ENCODE measurements at regions not wholly inside any gene's neighbourhood (a gene's known extent, or its start where the extent isn't known, plus 50 kb on each side); places are given as distances from the start of the nearest gene placed in this dataset.

DNA sequence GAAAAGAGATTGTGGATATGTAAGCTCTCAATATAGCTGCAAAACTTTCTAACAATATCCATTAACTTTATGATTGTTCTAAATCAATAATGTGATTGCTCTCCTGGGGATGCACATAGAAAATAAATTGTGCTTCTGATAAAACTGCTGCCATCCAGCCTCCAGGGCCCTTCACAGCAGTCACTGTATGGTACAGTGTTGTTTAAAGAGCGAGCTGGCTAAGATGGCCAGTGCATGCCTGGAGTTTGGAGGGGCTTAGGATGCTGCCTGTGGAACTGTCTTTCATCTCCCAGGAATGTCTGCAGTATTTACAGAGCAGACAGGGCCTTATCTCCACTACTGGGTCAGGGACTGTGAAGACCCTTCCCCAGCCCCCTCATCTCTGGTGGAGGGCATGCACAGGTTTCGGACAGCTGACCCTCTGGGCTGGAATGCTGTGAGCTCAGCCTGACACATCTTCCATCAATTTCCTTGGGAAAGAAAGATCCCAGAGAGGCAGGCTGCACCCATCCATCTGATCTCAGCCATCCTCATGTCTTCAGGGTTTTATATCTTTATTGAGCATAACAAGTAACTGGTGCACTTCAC, 137.0 kb downstream of the PLPP3 start:
- DNase-seq (ENCODE audit: low spot score) (no peak), ATAC-seq (no peak)
- no peak overlapping the region for H3K27ac Mint-ChIP-seq
- H3K4me1 Mint-ChIP-seq (ENCODE audit: low read depth in 2 of 2): no peaks in the 10 kb centered on the region
- no peaks in the 10 kb centered on the region for H3K36me3 Mint-ChIP-seq
- no peaks in the 10 kb centered on the region for H3K27me3 Mint-ChIP-seq
- H3K9me3 Mint-ChIP-seq: no peaks in the 10 kb centered on the region
- H3K4me3 Mint-ChIP-seq: no peak overlapping the region

DNA sequence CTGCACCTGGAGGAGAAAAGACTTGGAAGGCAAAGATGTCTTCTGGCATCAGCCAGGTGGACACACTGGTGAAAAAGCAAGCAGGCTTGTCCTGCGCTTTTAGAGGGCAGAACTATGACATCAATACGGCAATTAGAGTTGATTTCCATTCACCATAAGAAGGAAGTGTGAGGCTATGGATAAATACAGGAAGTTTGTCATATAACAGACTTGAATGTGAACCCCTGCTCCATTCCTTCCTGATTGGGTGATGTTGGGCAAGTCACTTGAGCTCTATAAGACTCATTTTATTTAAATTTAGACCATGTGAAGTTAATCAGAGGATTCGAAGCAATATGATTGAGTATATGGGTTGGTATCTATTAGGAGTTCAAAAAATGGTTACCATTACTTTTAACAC, 137.8 kb downstream of the PLPP3 start:
- no peak overlapping the region for H3K4me3 Mint-ChIP-seq
- no peaks in the 10 kb centered on the region for H3K36me3 Mint-ChIP-seq
- DNase-seq (ENCODE audit: low spot score): no peak
- no peaks in the 10 kb centered on the region for H3K4me1 Mint-ChIP-seq (ENCODE audit: low read depth in 2 of 2)
- no peak for ATAC-seq
- H3K9me3 Mint-ChIP-seq: no peaks in the 10 kb centered on the region
- no peak overlapping the region for H3K27ac Mint-ChIP-seq
- H3K27me3 Mint-ChIP-seq: no peaks in the 10 kb centered on the region

DNA sequence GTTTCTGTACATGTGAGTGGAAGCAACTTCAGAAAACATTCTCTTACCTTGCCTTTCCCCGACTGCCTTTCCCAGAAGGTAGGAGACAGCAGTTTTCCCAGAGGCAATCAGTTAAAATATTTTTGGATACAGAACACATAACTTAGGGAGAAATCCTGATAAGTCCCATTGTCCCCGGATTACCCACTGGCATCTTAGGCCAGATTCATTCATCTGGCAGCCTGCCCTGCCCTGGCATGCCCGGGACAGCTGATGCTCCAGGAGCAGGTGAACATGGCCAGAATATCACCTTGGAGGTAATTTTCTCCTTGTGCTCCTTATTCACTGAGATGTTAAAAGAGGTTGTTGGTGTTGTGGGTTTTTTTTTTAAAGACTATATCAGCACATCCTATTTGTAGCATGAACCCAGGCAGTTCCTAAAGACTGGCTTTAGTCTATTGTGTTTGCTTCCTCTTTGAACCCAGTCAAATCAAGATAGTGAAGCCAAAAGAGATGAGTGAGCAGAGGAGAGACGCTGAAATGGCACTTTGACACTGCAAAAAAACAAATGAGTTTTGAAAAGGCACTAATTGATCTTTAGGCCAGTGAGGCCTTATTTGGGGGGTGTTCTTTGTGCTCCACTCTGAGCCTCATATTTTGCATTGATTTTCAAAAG, 139.6 kb downstream of the PLPP3 start:
- Mint-ChIP-seq H3K4me3 (no peak overlapping the region), H3K36me3 (no peaks in the 10 kb centered on the region), H3K9me3 (no peaks in the 10 kb centered on the region), H3K4me1 (ENCODE audit: low read depth in 2 of 2) (no peaks in the 10 kb centered on the region), H3K27ac (no peak overlapping the region), H3K27me3 (no peaks in the 10 kb centered on the region)
- ATAC-seq (no peak), DNase-seq (ENCODE audit: low spot score) (no peak)

- H3K9me3 Mint-ChIP-seq: no peaks in the 10 kb centered on the region
- ATAC-seq (no peak), DNase-seq (ENCODE audit: low spot score) (no peak)
- H3K27ac Mint-ChIP-seq: no peak overlapping the region
- H3K27me3 Mint-ChIP-seq: peaks cover 0 to 4% of the 10 kb centered on the region in 2 donors
- no peaks in the 10 kb centered on the region for H3K4me1 Mint-ChIP-seq (ENCODE audit: low read depth in 2 of 2)
- no peaks in the 10 kb centered on the region for H3K36me3 Mint-ChIP-seq
- H3K4me3 Mint-ChIP-seq: no peak overlapping the region
Measured at GRCh38 chr1:56438901-56439551, 140.3 kb downstream of the PLPP3 start.

DNA sequence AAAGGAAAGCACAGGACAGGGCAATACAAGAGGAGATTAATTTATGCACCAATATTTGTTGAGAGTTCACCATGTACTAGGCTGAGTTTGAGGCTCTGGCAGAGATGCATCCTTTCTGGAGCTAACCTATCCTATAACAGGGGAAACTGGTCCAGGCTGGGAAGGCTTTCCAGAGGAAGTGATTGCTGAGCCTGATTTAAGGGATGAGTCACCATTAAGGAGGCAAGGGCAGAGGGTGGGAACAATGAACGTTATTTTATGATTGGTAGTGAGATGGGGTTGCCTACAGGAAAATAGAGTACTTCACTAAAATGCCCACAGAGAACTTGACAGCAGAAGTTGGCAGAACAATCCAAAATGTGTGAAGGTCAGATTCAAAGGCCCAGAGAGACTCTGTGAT, 141.4 kb downstream of the PLPP3 start:
- Mint-ChIP-seq H3K27me3 (peaks cover 9 to 11% of the 10 kb centered on the region in 2 donors), H3K4me1 (ENCODE audit: low read depth in 2 of 2) (no peaks in the 10 kb centered on the region), H3K27ac (no peak overlapping the region), H3K36me3 (no peaks in the 10 kb centered on the region), H3K4me3 (no peak overlapping the region), H3K9me3 (peaks cover 5% of the 10 kb centered on the region)
- DNase-seq (ENCODE audit: low spot score) (no peak), ATAC-seq (no peak)

- ATAC-seq (no peak), DNase-seq (ENCODE audit: low spot score) (no peak)
- no peaks in the 10 kb centered on the region for H3K36me3 Mint-ChIP-seq
- H3K4me1 Mint-ChIP-seq (ENCODE audit: low read depth in 2 of 2): no peaks in the 10 kb centered on the region
- H3K27ac Mint-ChIP-seq: no peak overlapping the region
- no peak overlapping the region for H3K4me3 Mint-ChIP-seq
- peaks cover 5% of the 10 kb centered on the region for H3K9me3 Mint-ChIP-seq
- H3K27me3 Mint-ChIP-seq: peaks cover 11 to 16% of the 10 kb centered on the region in 2 donors
Measured at GRCh38 chr1:56436912-56437417, 142.4 kb downstream of the PLPP3 start.

GRCh38 chr1:56436296-56436695, 143.1 kb downstream of the PLPP3 start:
- H3K4me3 Mint-ChIP-seq: no peak overlapping the region
- no peaks in the 10 kb centered on the region for H3K36me3 Mint-ChIP-seq
- no peak for DNase-seq (ENCODE audit: low spot score)
- H3K27ac Mint-ChIP-seq: no peak overlapping the region
- peaks cover 14 to 16% of the 10 kb centered on the region in 2 donors for H3K27me3 Mint-ChIP-seq
- H3K4me1 Mint-ChIP-seq (ENCODE audit: low read depth in 2 of 2): no peaks in the 10 kb centered on the region
- peaks cover 5% of the 10 kb centered on the region for H3K9me3 Mint-ChIP-seq
- ATAC-seq: no peak

GRCh38 chr1:56435434-56436262, 143.7 kb downstream of the PLPP3 start:
- DNase-seq (ENCODE audit: low spot score) (no peak), ATAC-seq (no peak)
- Mint-ChIP-seq H3K4me3 (no peak overlapping the region), H3K36me3 (no peaks in the 10 kb centered on the region), H3K27ac (no peak overlapping the region), H3K9me3 (peaks cover 5% of the 10 kb centered on the region), H3K27me3 (peaks cover 16 to 18% of the 10 kb centered on the region in 2 donors), H3K4me1 (ENCODE audit: low read depth in 2 of 2) (no peaks in the 10 kb centered on the region)

- DNase-seq (ENCODE audit: low spot score) (no peak), ATAC-seq (no peak)
- Mint-ChIP-seq H3K4me1 (ENCODE audit: low read depth in 2 of 2) (no peaks in the 10 kb centered on the region), H3K36me3 (no peaks in the 10 kb centered on the region), H3K9me3 (peaks cover 5% of the 10 kb centered on the region), H3K27me3 (peaks cover 16 to 18% of the 10 kb centered on the region in 2 donors), H3K27ac (no peak overlapping the region), H3K4me3 (no peak overlapping the region)
Measured at GRCh38 chr1:56434740-56435139, 144.6 kb downstream of the PLPP3 start.

- Mint-ChIP-seq H3K27ac (no peak overlapping the region), H3K4me3 (no peak overlapping the region), H3K36me3 (no peaks in the 10 kb centered on the region), H3K4me1 (ENCODE audit: low read depth in 2 of 2) (no peaks in the 10 kb centered on the region), H3K9me3 (peaks cover 5% of the 10 kb centered on the region), H3K27me3 (peaks cover 16 to 18% of the 10 kb centered on the region in 2 donors)
- DNase-seq (ENCODE audit: low spot score) (no peak), ATAC-seq (no peak)
Measured at GRCh38 chr1:56434025-56434424, 145.3 kb downstream of the PLPP3 start.

DNA sequence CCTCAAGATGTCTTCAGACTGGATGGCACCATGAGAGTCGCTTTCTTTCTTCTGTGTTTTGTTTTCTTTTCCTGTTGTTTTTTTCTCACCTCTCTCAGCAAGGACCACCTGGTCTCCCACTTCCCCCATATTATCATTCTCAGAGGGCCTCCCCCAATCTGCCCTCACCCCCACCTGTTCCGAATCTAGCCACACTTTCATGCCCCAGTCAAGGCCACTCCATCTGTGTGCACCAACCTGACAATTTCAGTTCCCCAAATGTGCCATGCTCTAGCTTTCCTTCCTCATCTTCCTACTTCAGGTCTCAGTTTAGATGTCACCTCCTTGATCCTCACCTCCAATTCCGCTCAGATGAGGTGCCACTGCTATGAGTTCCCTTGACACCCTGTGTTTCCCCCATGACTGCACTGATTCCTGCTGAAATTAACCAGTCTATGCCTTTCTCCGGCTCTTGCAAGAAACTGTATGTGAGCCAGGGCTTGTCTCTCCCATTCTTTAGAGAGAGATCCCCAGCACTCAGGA, 146.2 kb downstream of the PLPP3 start:
- Mint-ChIP-seq H3K4me1 (ENCODE audit: low read depth in 2 of 2) (no peaks in the 10 kb centered on the region), H3K9me3 (peaks cover 5% of the 10 kb centered on the region), H3K36me3 (no peaks in the 10 kb centered on the region), H3K27me3 (peaks cover 16 to 18% of the 10 kb centered on the region in 2 donors), H3K4me3 (no peak overlapping the region), H3K27ac (no peak overlapping the region)
- DNase-seq (ENCODE audit: low spot score): no peak
- ATAC-seq: no peak

DNA sequence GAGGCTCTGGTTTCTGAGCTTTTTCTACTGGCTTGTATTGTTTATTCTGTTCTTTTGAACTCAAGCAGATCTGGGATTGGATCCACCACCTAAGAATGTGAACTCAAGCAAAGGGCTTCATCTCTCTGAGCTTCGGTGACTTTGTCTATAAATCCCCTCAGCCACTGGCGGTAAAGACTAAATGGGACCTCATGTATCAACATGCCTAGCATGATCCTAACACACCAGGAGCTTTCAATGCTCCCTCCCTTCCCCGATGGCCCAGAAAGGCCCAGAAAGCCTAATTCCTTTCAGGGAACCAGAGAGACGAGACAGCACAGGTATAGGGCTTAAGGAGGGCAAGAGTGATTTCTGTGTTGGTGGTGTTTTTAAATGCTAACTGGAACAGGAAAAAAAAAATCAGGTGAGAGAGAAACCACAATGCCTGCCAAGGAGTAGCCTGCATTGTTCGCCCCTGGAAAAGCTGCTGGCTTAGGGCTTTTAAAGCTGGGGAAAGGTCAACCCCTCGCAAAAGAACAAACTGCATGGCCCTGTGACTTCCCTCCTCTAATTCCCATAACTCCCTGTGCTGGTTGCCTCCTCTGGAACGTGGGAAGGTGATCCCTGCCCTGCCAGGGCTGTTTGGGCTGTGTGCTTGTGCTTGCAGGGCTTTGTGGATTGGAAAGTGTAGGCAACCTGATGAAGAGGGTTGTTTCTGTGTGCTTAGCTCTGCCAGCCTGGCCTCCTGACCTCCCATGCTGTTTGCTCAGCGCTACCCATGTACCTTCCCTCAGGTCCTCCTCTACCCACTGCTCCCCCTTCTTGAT, 147.0 kb downstream of the PLPP3 start:
- no peaks in the 10 kb centered on the region for H3K36me3 Mint-ChIP-seq
- H3K27ac Mint-ChIP-seq: no peak overlapping the region
- no peak overlapping the region for H3K4me3 Mint-ChIP-seq
- H3K27me3 Mint-ChIP-seq: peaks cover 16 to 18% of the 10 kb centered on the region in 2 donors
- no peaks in the 10 kb centered on the region for H3K4me1 Mint-ChIP-seq (ENCODE audit: low read depth in 2 of 2)
- no peak for ATAC-seq
- DNase-seq (ENCODE audit: low spot score): no peak
- peaks cover 5% of the 10 kb centered on the region for H3K9me3 Mint-ChIP-seq
